IMR-90 (cell line): ENCODE measurements at regions not wholly inside any gene's neighbourhood (a gene's known extent, or its start where the extent isn't known, plus 50 kb on each side); places are given as distances from the start of the nearest gene placed in this dataset.
"Not testable (repeated sequence)": the region's sequence is repeated elsewhere in the genome, so short reads cannot be mapped to it uniquely, and the experiment has no call there.

ENCODE experiments used
- ATAC-seq: fragments of 200-7000 bp; cut with Tn5 transposase; 2 replicates; pipeline ENCODE4 v1.9.1; 2020; ENCODE audit warnings: low read depth, mild to moderate bottlenecking, moderate library complexity
- BruUV-seq: library from RNA; stranded (reverse); fragments of 400-500 nt; replicated peaks from 2 replicates; lab custom pipeline; 2021; lab: Mats Ljungman, UMichigan
- CTCF ChIA-PET: fragments of 300-600 bp; formaldehyde crosslinking; extraction: SDS; loops from one replicate; lab custom pipeline; 2021; ENCODE audit warnings: antibody characterized with exemption; lab: Yijun Ruan, JAX
- POLR2A ChIA-PET: fragments of 300-600 bp; sonication (Branson Sonifier 250); formaldehyde crosslinking; loops from one replicate; lab custom pipeline; 2022; ENCODE audit warnings: antibody characterized with exemption; ENCODE audit not compliant: unreplicated experiment; lab: Charles Lee
- DNase-seq: peaks from one replicate; pipeline ENCODE4 v3.0.0; 2013
- H2AFZ ChIP-seq: replicated peaks from 2 replicates; pipeline ENCODE3; 2013; ENCODE audit warnings: low read length, mild to moderate bottlenecking; ENCODE audit not compliant: poor library complexity
- H2AK5ac ChIP-seq: 2 replicates; pipeline ENCODE4 v1.6.1; 2013; ENCODE audit warnings: low read depth, low read length, inconsistent platforms
- H2AK9ac ChIP-seq: replicated peaks from 2 replicates; pipeline ENCODE3; 2013; ENCODE audit warnings: mild to moderate bottlenecking, low read depth, low read length, moderate library complexity; ENCODE audit not compliant: poor library complexity
- H2BK120ac ChIP-seq: 2 replicates; pipeline ENCODE4 v1.6.1; 2013; ENCODE audit warnings: low read depth, low read length, inconsistent platforms
- H2BK15ac ChIP-seq: 3 replicates; pipeline ENCODE4 v1.6.1; 2013; ENCODE audit warnings: low read depth, low read length, inconsistent platforms
- H2BK20ac ChIP-seq: 2 replicates; pipeline ENCODE4 v1.6.1; 2013; ENCODE audit warnings: low read depth, mild to moderate bottlenecking, inconsistent platforms, low read length, moderate library complexity
- H2BK5ac ChIP-seq: 2 replicates; pipeline ENCODE4 v1.6.1; 2013; ENCODE audit warnings: mild to moderate bottlenecking, low read depth, low read length, inconsistent platforms; ENCODE audit not compliant: poor library complexity, severe bottlenecking
- H3K14ac ChIP-seq: replicated peaks from 2 replicates; pipeline ENCODE4 v1.6.1; 2013; ENCODE audit warnings: low read depth, low read length, inconsistent platforms
- H3K18ac ChIP-seq: 2 replicates; pipeline ENCODE4 v1.6.1; 2013; ENCODE audit warnings: low read depth, low read length, control low read depth
- H3K23ac ChIP-seq: 2 replicates; pipeline ENCODE4 v1.6.1; 2013; ENCODE audit warnings: low read depth, low read length, inconsistent platforms
- H3K27ac ChIP-seq: 2 replicates; pipeline ENCODE4 v1.5.1; 2013; ENCODE audit warnings: mild to moderate bottlenecking, control low read depth, low read length; ENCODE audit not compliant: insufficient read depth
- H3K27me3 ChIP-seq: 2 replicates; pipeline ENCODE4 v1.6.1; 2013; ENCODE audit warnings: low read length; ENCODE audit not compliant: control insufficient read depth, insufficient read depth
- H3K36me3 ChIP-seq: 2 replicates; pipeline ENCODE4 v1.6.1; 2013; ENCODE audit warnings: low read length, mixed read lengths; ENCODE audit not compliant: control insufficient read depth, insufficient read depth
- H3K4ac ChIP-seq: 2 replicates; pipeline ENCODE4 v1.6.1; 2013; ENCODE audit warnings: low read depth, low read length, inconsistent platforms
- H3K4me1 ChIP-seq: 2 replicates; pipeline ENCODE4 v1.6.1; 2013; ENCODE audit warnings: low read length, mixed read lengths; ENCODE audit not compliant: control insufficient read depth, insufficient read depth
- H3K4me2 ChIP-seq: 2 replicates; pipeline ENCODE4 v1.6.1; 2013; ENCODE audit warnings: low read depth, mild to moderate bottlenecking, control low read depth, low read length, moderate library complexity
- H3K4me3 ChIP-seq: 2 replicates; pipeline ENCODE4 v1.5.1; 2013; ENCODE audit warnings: low read depth, mild to moderate bottlenecking, control low read depth, low read length, moderate library complexity; ENCODE audit not compliant: insufficient read depth
- H3K56ac ChIP-seq: 2 replicates; pipeline ENCODE4 v1.6.1; 2013; ENCODE audit warnings: low read length, inconsistent platforms; ENCODE audit not compliant: insufficient read depth; ENCODE audit errors: extremely low read depth
- H3K79me1 ChIP-seq, 2 experiments: 2 replicates each; pipeline ENCODE4 v1.6.1; 2013; ENCODE audit warnings: low read length in 2 of 2, inconsistent platforms in 1 of 2, low read depth in 1 of 2
- H3K9ac ChIP-seq: 2 replicates; pipeline ENCODE4 v1.6.1; 2013; ENCODE audit warnings: low read depth, low read length, control low read depth
- H3K9me1 ChIP-seq: 2 replicates; pipeline ENCODE4 v1.6.1; 2013; ENCODE audit warnings: low read length, inconsistent platforms; ENCODE audit not compliant: insufficient read depth
- H3K9me3 ChIP-seq: 2 replicates; pipeline ENCODE4 v1.6.1; 2013; ENCODE audit warnings: low read length; ENCODE audit not compliant: control insufficient read depth, insufficient read depth
- H4K20me1 ChIP-seq: 2 replicates; pipeline ENCODE4 v1.6.1; 2013; ENCODE audit warnings: low read length, inconsistent platforms; ENCODE audit not compliant: insufficient read depth
- H4K5ac ChIP-seq: 2 replicates; pipeline ENCODE4 v1.6.1; 2013; ENCODE audit warnings: mild to moderate bottlenecking, low read depth, low read length, control low read depth
- H4K8ac ChIP-seq, 2 experiments: 2 replicates each; pipeline ENCODE4 v1.6.1; 2013; ENCODE audit warnings: low read depth in 2 of 2, low read length in 2 of 2, control low read depth in 1 of 2, inconsistent platforms in 1 of 2
- H4K91ac ChIP-seq: 2 replicates; pipeline ENCODE4 v1.6.1; 2013; ENCODE audit warnings: low read depth, low read length, inconsistent platforms; ENCODE audit not compliant: insufficient read depth
- WGBS, 2 experiments: methylation state at CpG; one replicate each; pipeline versions ENCODE4 v1.1.5 to v1.1.7; 2013; ENCODE audit warnings: missing lambda C conversion rate in 2 of 2; ENCODE audit not compliant: insufficient read length in 1 of 2; ENCODE audit errors: extremely low coverage in 2 of 2; 5-methylcytosine and 5-hydroxymethylcytosine counted together
- dilution Hi-C: fragments of 300-500 bp; cut with HindIII; formaldehyde crosslinking; loops from one replicate; pipeline ENCODE4 v1.14.3; 2018; ENCODE audit warnings: low sequenced_read_pairs; ENCODE audit not compliant: unreplicated experiment
- in situ Hi-C: fragments of 300-500 bp; cut with MboI; formaldehyde crosslinking; loops from 3 replicates; pipeline ENCODE4 v1.14.3; 2019; ENCODE audit warnings: low sequenced_read_pairs, inconsistent platforms, mixed read lengths
- intact Hi-C: fragments of 100-400 bp; cut with micrococcal nuclease; formaldehyde crosslinking; loops from 2 replicates; pipeline ENCODE4 v1.10.0; 2022

GRCh38 chr21:6545288-6545687, 3976.1 kb upstream of the TPTE start:
- BruUV-seq, H3K4me2 ChIP-seq, POLR2A ChIA-PET: not testable (repeated sequence)

DNA sequence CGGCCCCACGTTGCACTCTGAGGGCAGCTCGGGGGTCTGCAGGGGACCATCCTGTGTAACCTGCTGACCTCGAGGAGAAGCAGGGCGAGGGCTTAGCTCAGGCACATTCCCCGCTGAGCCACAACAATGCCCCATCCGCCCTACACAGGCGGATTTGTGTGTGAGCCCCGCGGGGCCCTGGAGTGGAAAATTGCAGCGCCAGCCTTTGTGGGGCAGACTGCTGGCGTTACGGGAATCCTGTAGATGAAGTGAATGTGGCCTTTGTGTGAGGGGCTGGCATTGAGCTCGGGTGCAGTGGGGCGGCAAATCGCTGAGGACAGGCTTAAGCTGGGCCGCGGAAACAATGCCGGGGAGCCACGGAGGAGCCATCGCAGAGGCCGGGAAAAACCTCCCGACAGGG, 3970.3 kb upstream of the TPTE start:
- intact Hi-C loops, H3K4me2 ChIP-seq, H3K27me3 ChIP-seq, H3K79me1 ChIP-seq, in situ Hi-C loops, H2AK9ac ChIP-seq, H2BK20ac ChIP-seq, H3K4me3 ChIP-seq, DNase-seq, dilution Hi-C loops, H4K91ac ChIP-seq, H3K36me3 ChIP-seq, H3K18ac ChIP-seq, H4K20me1 ChIP-seq, H3K4me1 ChIP-seq, H3K14ac ChIP-seq, H2AK5ac ChIP-seq, CTCF ChIA-PET, H3K23ac ChIP-seq, H2BK15ac ChIP-seq, H3K9me3 ChIP-seq, H2BK120ac ChIP-seq, ATAC-seq, H4K8ac ChIP-seq, H2BK5ac ChIP-seq, BruUV-seq, H3K9ac ChIP-seq, POLR2A ChIA-PET, H3K27ac ChIP-seq, H4K5ac ChIP-seq, H3K4ac ChIP-seq, H3K9me1 ChIP-seq, H3K56ac ChIP-seq, H2AFZ ChIP-seq: not testable (repeated sequence)
- WGBS, 2 experiments = no CpG with 5 or more reads among the region's 23 CpGs

More at GRCh38 chr21:6545288-6545687, 3976.1 kb upstream of the TPTE start:
- H3K9me3 ChIP-seq, H2AFZ ChIP-seq, H4K20me1 ChIP-seq, H3K18ac ChIP-seq, H3K56ac ChIP-seq, H2AK5ac ChIP-seq, H2BK5ac ChIP-seq, H4K91ac ChIP-seq, dilution Hi-C loops, H3K79me1 ChIP-seq, H3K27me3 ChIP-seq, CTCF ChIA-PET, H4K5ac ChIP-seq, H3K4me1 ChIP-seq, H2BK20ac ChIP-seq, DNase-seq, intact Hi-C loops, in situ Hi-C loops, H3K27ac ChIP-seq, H3K4ac ChIP-seq, H3K9me1 ChIP-seq, H3K4me3 ChIP-seq, H3K14ac ChIP-seq, H3K36me3 ChIP-seq, H2BK15ac ChIP-seq, H4K8ac ChIP-seq, H2AK9ac ChIP-seq, H3K9ac ChIP-seq, H3K23ac ChIP-seq, ATAC-seq, H2BK120ac ChIP-seq: not testable (repeated sequence)
- WGBS, 2 experiments = no CpG with 5 or more reads among the region's 33 CpGs
